ENCODE measurements at regions not wholly inside any gene's neighbourhood (a gene's known extent, or its start where the extent isn't known, plus 50 kb on each side); places are given as distances from the start of the nearest gene placed in this dataset.

GRCh38 chr10:129323879-129324278 is 143.2 kb upstream of the MGMT start:
- in situ Hi-C loops (cut with HindIII; ENCODE audit: extremely low pct_ligation_motif_present, low pct_unique_long_range_greater_than_20kb) (no loop called here), intact Hi-C loops (cut with micrococcal nuclease; ENCODE audit: unreplicated experiment) (no loop called here)
- H3K36me3 ChIP-seq (replicated peaks in 1 of 2; ENCODE audit: control insufficient read depth in 1 of 2, insufficient read depth in 2 of 2, low read length in 2 of 2), result no peaks in the 10 kb centered on the region
- BruUV-seq (replicated peaks), result no TSS peak
- no peak overlapping the region for H3K4me3 ChIP-seq (replicated peaks in 1 of 3; ENCODE audit: insufficient read depth in 1 of 3, low read depth in 2 of 3, low read length in 3 of 3)
- WGBS (ENCODE audit: low lambda C conversion rate), result 10% methylated on average over 4 of the region's 4 CpGs
- no peak overlapping the region for H3K4me2 ChIP-seq (ENCODE audit: low read depth, low read length)
- ChIA-PET CTCF (ENCODE audit: low intra/inter-chr PET ratio, low total read pairs) (no interaction called here), POLR2A (no interaction called here)
- no peak for DNase-seq (ENCODE audit: low spot score)
- no peak overlapping the region for H2AFZ ChIP-seq (ENCODE audit: low read length)
- no peaks in the 10 kb centered on the region for H4K20me1 ChIP-seq (ENCODE audit: insufficient read depth, low read length)
- peaks cover 0 to 1% of the 10 kb centered on the region in 2 experiments; a peak in 1 of 5 replicates for H3K27me3 ChIP-seq (ENCODE audit: control insufficient read depth in 1 of 2, insufficient read depth in 2 of 2, low read length in 2 of 2)
- H3K4me1 ChIP-seq (ENCODE audit: insufficient read depth, low read length), result no peaks in the 10 kb centered on the region
- TF ChIP-seq KLF16 (CRISPR knock-in tag; IDR thresholded peaks at IDR 0.05) (no peak), TSC22D2 (CRISPR knock-in tag; IDR thresholded peaks at IDR 0.05; ENCODE audit: borderline replicate concordance) (no peak), TCF7 (IDR thresholded peaks at IDR 0.05; ENCODE audit: low read depth) (no peak), ZNF382 (CRISPR knock-in tag; IDR thresholded peaks at IDR 0.05; ENCODE audit: borderline replicate concordance) (no peak), ZNF253 (CRISPR knock-in tag; IDR thresholded peaks at IDR 0.05; ENCODE audit: borderline replicate concordance) (no peak), CSRNP1 (CRISPR knock-in tag; IDR thresholded peaks at IDR 0.05) (no peak), IKZF1 (IDR thresholded peaks at IDR 0.05) (no peak), MAF1 (CRISPR knock-in tag; IDR thresholded peaks at IDR 0.05; ENCODE audit: borderline replicate concordance) (no peak), SALL2 (CRISPR knock-in tag; IDR thresholded peaks at IDR 0.05) (no peak)
- no peak for ATAC-seq
- H3K9me3 ChIP-seq (ENCODE audit: low read length), result peaks cover 13% of the 10 kb centered on the region; the same call in 1 of the 2 replicates
- H3K9ac ChIP-seq (ENCODE audit: insufficient read depth, low read depth, low read length), result no peak overlapping the region
- no peaks in the 10 kb centered on the region for H3K79me2 ChIP-seq (ENCODE audit: insufficient read depth, low read length)
- H3K27ac ChIP-seq (ENCODE audit: extremely low read length, insufficient read depth, low read length), result no peak overlapping the region
- no peak for FAIRE-seq

Data from HepG2 (cell line).